ENCODE measurements at regions not wholly inside any gene's neighbourhood (a gene's known extent, or its start where the extent isn't known, plus 50 kb on each side); places are given as distances from the start of the nearest gene placed in this dataset.

DNA sequence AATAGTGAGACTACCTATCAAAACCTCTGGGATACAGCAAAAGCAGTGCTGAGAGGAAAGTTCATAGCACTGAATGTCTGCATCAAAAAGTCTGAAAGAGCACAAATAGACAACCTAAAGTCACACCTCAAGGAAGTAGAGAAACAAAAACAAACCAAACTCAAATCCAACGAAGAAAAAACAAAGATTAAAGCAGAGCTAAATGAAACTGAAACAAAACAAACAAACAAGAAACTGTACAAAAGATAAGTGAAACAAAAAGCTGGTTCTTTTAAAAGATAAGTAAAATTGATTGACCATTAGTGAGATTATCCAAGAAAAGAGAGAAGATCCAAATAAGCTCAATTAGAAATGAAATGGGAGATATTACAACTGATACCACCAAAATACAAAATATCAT is 378.3 kb upstream of the NDST4 start:
- Histone ChIP-seq H3K27ac (ENCODE audit: low read depth, low read length) (no peak overlapping the region), H3K4me1 (ENCODE audit: insufficient read depth, low read length) (no peaks in the 10 kb centered on the region), H2AFZ (ENCODE audit: low read length) (no peak overlapping the region), H3K27me3 (ENCODE audit: insufficient read depth, low read length) (no peaks in the 10 kb centered on the region), H3K36me3 (ENCODE audit: insufficient read depth, low read length) (no peaks in the 10 kb centered on the region), H3K79me2 (ENCODE audit: insufficient read depth, low read length) (no peaks in the 10 kb centered on the region), H3K4me3 (ENCODE audit: insufficient read depth, low read length) (no peak overlapping the region), H3K4me2 (ENCODE audit: insufficient read depth, low read length) (no peak overlapping the region), H3K9me3 (ENCODE audit: low read depth, low read length) (peaks cover 4% of the 10 kb centered on the region), H4K20me1 (ENCODE audit: insufficient read depth, low read length) (no peaks in the 10 kb centered on the region)
- no peak for DNase-seq (ENCODE audit: insufficient read length, low spot score, missing footprints)
- TF ChIP-seq, protein P1, sequence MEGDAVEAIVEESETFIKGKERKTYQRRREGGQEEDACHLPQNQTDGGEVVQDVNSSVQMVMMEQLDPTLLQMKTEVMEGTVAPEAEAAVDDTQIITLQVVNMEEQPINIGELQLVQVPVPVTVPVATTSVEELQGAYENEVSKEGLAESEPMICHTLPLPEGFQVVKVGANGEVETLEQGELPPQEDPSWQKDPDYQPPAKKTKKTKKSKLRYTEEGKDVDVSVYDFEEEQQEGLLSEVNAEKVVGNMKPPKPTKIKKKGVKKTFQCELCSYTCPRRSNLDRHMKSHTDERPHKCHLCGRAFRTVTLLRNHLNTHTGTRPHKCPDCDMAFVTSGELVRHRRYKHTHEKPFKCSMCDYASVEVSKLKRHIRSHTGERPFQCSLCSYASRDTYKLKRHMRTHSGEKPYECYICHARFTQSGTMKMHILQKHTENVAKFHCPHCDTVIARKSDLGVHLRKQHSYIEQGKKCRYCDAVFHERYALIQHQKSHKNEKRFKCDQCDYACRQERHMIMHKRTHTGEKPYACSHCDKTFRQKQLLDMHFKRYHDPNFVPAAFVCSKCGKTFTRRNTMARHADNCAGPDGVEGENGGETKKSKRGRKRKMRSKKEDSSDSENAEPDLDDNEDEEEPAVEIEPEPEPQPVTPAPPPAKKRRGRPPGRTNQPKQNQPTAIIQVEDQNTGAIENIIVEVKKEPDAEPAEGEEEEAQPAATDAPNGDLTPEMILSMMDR (IDR thresholded peaks at IDR 0.05; ENCODE audit: extremely low read depth, low read depth, low read length) = no peak

DNA sequence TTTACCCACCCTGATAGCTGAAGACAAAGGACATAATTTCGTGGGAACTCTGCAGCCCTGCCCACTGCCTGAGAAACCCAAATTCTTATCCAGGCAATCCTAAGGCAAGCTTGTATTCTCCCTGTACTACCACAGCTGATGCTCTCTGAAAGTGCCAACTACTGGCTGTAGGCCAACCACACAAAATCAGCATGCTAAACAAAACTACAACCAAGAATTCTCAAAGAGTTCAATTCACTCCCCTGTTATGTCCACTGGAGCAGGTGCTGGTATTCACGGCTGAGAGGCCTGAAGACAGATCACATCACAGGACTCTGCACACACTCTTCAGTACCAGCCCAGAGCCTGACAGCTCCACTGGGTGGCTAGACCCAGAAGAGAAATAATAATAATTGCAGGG is 375.9 kb upstream of the NDST4 start:
- Histone ChIP-seq H3K27ac (ENCODE audit: low read depth, low read length) (no peak overlapping the region), H3K27me3 (ENCODE audit: insufficient read depth, low read length) (no peaks in the 10 kb centered on the region), H3K79me2 (ENCODE audit: insufficient read depth, low read length) (no peaks in the 10 kb centered on the region), H4K20me1 (ENCODE audit: insufficient read depth, low read length) (no peaks in the 10 kb centered on the region), H3K9me3 (ENCODE audit: low read depth, low read length) (peaks cover 4% of the 10 kb centered on the region), H3K4me1 (ENCODE audit: insufficient read depth, low read length) (no peaks in the 10 kb centered on the region), H3K4me3 (ENCODE audit: insufficient read depth, low read length) (no peak overlapping the region), H3K36me3 (ENCODE audit: insufficient read depth, low read length) (no peaks in the 10 kb centered on the region), H2AFZ (ENCODE audit: low read length) (no peak overlapping the region), H3K4me2 (ENCODE audit: insufficient read depth, low read length) (no peak overlapping the region)
- TF ChIP-seq, protein P1 (IDR thresholded peaks at IDR 0.05; ENCODE audit: extremely low read depth, low read depth, low read length) = no peak
- no peak for DNase-seq (ENCODE audit: insufficient read length, low spot score, missing footprints)

DNA sequence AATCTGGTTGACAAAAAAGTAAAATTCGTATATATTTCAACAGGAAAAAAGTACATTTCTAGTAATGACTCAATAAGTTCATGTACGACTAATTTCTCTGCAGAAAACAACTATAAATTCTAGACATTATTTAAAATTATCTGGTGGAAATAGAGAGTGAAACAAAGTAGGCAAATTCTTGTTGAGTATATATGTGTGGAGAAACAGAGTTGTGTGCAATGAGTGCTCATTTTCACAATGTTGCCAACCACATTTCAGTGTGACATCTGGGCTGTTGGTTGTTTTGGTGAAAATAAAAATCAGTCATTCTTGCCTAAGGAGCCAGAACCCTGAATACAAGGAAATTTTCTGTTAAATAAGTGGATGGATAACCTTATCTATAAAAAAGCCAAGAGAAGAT is 372.0 kb upstream of the NDST4 start:
- H3K79me2 ChIP-seq (ENCODE audit: insufficient read depth, low read length) = no peaks in the 10 kb centered on the region
- H2AFZ ChIP-seq (ENCODE audit: low read length) = no peak overlapping the region
- H3K36me3 ChIP-seq (ENCODE audit: insufficient read depth, low read length) = no peaks in the 10 kb centered on the region
- H4K20me1 ChIP-seq (ENCODE audit: insufficient read depth, low read length) = no peaks in the 10 kb centered on the region
- no peak for DNase-seq (ENCODE audit: insufficient read length, low spot score, missing footprints)
- H3K27ac ChIP-seq (ENCODE audit: low read depth, low read length) = no peak overlapping the region
- H3K4me1 ChIP-seq (ENCODE audit: insufficient read depth, low read length) = no peaks in the 10 kb centered on the region
- H3K4me2 ChIP-seq (ENCODE audit: insufficient read depth, low read length) = no peak overlapping the region
- no peaks in the 10 kb centered on the region for H3K27me3 ChIP-seq (ENCODE audit: insufficient read depth, low read length)
- TF ChIP-seq, protein P1 (IDR thresholded peaks at IDR 0.05; ENCODE audit: extremely low read depth, low read depth, low read length) = no peak
- no peak overlapping the region for H3K4me3 ChIP-seq (ENCODE audit: insufficient read depth, low read length)
- H3K9me3 ChIP-seq (ENCODE audit: low read depth, low read length) = no peaks in the 10 kb centered on the region

DNA sequence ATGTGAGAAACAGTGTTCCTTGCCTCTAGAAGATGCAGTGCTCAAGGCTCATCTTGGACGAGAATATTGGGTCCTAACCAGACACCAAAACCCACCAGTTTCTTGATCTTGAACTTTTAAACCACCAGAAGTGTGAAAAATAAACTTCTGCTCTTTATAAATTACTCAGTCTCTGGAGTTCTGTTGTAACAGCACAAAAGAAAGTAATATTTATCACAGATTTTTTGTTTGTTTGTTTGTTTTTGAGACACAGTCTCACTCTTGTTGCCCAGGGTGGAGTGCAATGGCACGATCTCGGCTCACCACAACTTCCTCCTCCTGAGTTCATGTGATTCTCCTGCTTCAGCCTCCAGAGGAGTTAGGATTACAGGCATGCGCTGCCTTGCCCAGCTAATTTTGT is 371.1 kb upstream of the NDST4 start:
- Histone ChIP-seq H2AFZ (ENCODE audit: low read length) (no peak overlapping the region), H3K4me3 (ENCODE audit: insufficient read depth, low read length) (no peak overlapping the region), H3K79me2 (ENCODE audit: insufficient read depth, low read length) (no peaks in the 10 kb centered on the region), H3K27me3 (ENCODE audit: insufficient read depth, low read length) (no peaks in the 10 kb centered on the region), H4K20me1 (ENCODE audit: insufficient read depth, low read length) (no peaks in the 10 kb centered on the region), H3K4me2 (ENCODE audit: insufficient read depth, low read length) (no peak overlapping the region), H3K9me3 (ENCODE audit: low read depth, low read length) (no peaks in the 10 kb centered on the region), H3K4me1 (ENCODE audit: insufficient read depth, low read length) (no peaks in the 10 kb centered on the region), H3K36me3 (ENCODE audit: insufficient read depth, low read length) (no peaks in the 10 kb centered on the region), H3K27ac (ENCODE audit: low read depth, low read length) (no peak overlapping the region)
- DNase-seq (ENCODE audit: insufficient read length, low spot score, missing footprints) = no peak
- TF ChIP-seq, protein P1 (IDR thresholded peaks at IDR 0.05; ENCODE audit: extremely low read depth, low read depth, low read length) = no peak

Data from osteoblast (primary cell).